HL-60 (cell line): ENCODE measurements at regions not wholly inside any gene's neighbourhood (a gene's known extent, or its start where the extent isn't known, plus 50 kb on each side); places are given as distances from the start of the nearest gene placed in this dataset.

Experiments used
- CTCF ChIP-seq: IDR thresholded peaks from one replicate; pipeline ENCODE4 v1.5.1; 2011; ENCODE audit warnings: low read length, control low read depth, inconsistent platforms; ENCODE audit not compliant: insufficient read depth
- GABPA ChIP-seq: IDR thresholded peaks from 2 replicates; pipeline ENCODE4 v1.6.1; 2012; ENCODE audit warnings: low read depth
- POLR2AphosphoS5 ChIP-seq: IDR thresholded peaks from 2 replicates; pipeline ENCODE4 v1.6.1; 2012; ENCODE audit warnings: low read depth
- REST ChIP-seq: IDR thresholded peaks from 2 replicates; pipeline ENCODE4 v1.6.1; 2012; ENCODE audit warnings: low read depth; ENCODE audit not compliant: insufficient replicate concordance

- TF ChIP-seq CTCF, result no peak
- no peak for TF ChIP-seq GABPA
- TF ChIP-seq REST, result no peak
- TF ChIP-seq POLR2AphosphoS5, result no peak
Measured at GRCh38 chr13:74452881-74453280, 318.7 kb upstream of the KLF12 start.
